ENCODE measurements at regions not wholly inside any gene's neighbourhood (a gene's known extent, or its start where the extent isn't known, plus 50 kb on each side); places are given as distances from the start of the nearest gene placed in this dataset.

GRCh38 chr14:101179691-101180211 lies 276.2 kb upstream of the RTL1 start:
- DNase-seq = no peak

- no peak for DNase-seq
Observed at GRCh38 chr14:101181446-101182313, 278.2 kb upstream of the RTL1 start.

GRCh38 chr14:101182476-101182875 lies 279.0 kb upstream of the RTL1 start:
- DNase-seq = no peak

GRCh38 chr14:101183376-101184103 lies 280.0 kb upstream of the RTL1 start:
- peak; percentile 76 for DNase-seq

- DNase-seq = no peak
Observed at GRCh38 chr14:101184104-101184455, 280.6 kb upstream of the RTL1 start.

- no peak for DNase-seq
Observed at GRCh38 chr14:101184572-101184971, 281.1 kb upstream of the RTL1 start.

- DNase-seq = no peak
Observed at GRCh38 chr14:101185073-101185835, 281.7 kb upstream of the RTL1 start.

- DNase-seq = no peak
Observed at GRCh38 chr14:101185946-101186345, 282.4 kb upstream of the RTL1 start.

- no peak for DNase-seq
Observed at GRCh38 chr14:101186544-101186943, 283.0 kb upstream of the RTL1 start.

GRCh38 chr14:101186992-101187815 lies 283.7 kb upstream of the RTL1 start:
- DNase-seq = no peak

- DNase-seq = no peak
Observed at GRCh38 chr14:101187816-101188570, 284.5 kb upstream of the RTL1 start.

GRCh38 chr14:101188571-101188915 lies 285.0 kb upstream of the RTL1 start:
- DNase-seq = no peak

- DNase-seq = no peak
Observed at GRCh38 chr14:101189266-101189665, 285.7 kb upstream of the RTL1 start.

GRCh38 chr14:101189962-101190560 lies 286.5 kb upstream of the RTL1 start:
- no peak for DNase-seq

GRCh38 chr14:101191101-101191720 lies 287.7 kb upstream of the RTL1 start:
- no peak for DNase-seq

GRCh38 chr14:101191721-101192660 lies 288.5 kb upstream of the RTL1 start:
- DNase-seq = no peak

GRCh38 chr14:101192661-101193000 lies 289.1 kb upstream of the RTL1 start:
- DNase-seq = no peak

- no peak for DNase-seq
Observed at GRCh38 chr14:101193106-101193844, 289.8 kb upstream of the RTL1 start.

Measured in tongue (tissue), 1 donor.